Mucosa of stomach (tissue), 1 donor: ENCODE measurements at regions not wholly inside any gene's neighbourhood (a gene's known extent, or its start where the extent isn't known, plus 50 kb on each side); places are given as distances from the start of the nearest gene placed in this dataset.

Experiments used
- H3K27me3 ChIP-seq: one replicate; pipeline ENCODE4 v1.7.0; 2013; ENCODE audit warnings: mild to moderate bottlenecking, low read length; ENCODE audit not compliant: control insufficient read depth, insufficient read depth
- H3K36me3 ChIP-seq: one replicate; pipeline ENCODE4 v1.7.0; 2013; ENCODE audit warnings: low read length; ENCODE audit not compliant: control insufficient read depth, insufficient read depth
- H3K4me1 ChIP-seq: one replicate; pipeline ENCODE4 v1.7.0; 2013; ENCODE audit warnings: mild to moderate bottlenecking, low read length; ENCODE audit not compliant: control insufficient read depth, insufficient read depth
- H3K4me3 ChIP-seq: one replicate; pipeline ENCODE4 v1.7.0; 2013; ENCODE audit warnings: low read length
- H3K9ac ChIP-seq: one replicate; pipeline ENCODE4 v1.7.0; 2013; ENCODE audit warnings: mild to moderate bottlenecking, low read length, moderate library complexity
- H3K9me3 ChIP-seq: one replicate; pipeline ENCODE4 v1.7.0; 2013; ENCODE audit warnings: mild to moderate bottlenecking, low read length, moderate library complexity; ENCODE audit not compliant: control insufficient read depth
- donor health status: Pancreatic carcinoma.

GRCh38 chr2:129329574-129329973, 649.9 kb upstream of the RAB6C start:
- Histone ChIP-seq H3K4me1 (no peaks in the 10 kb centered on the region), H3K9ac (no peak overlapping the region), H3K27me3 (no peaks in the 10 kb centered on the region), H3K36me3 (no peaks in the 10 kb centered on the region), H3K4me3 (no peak overlapping the region), H3K9me3 (no peaks in the 10 kb centered on the region)

- Histone ChIP-seq H3K9me3 (no peaks in the 10 kb centered on the region), H3K4me1 (no peaks in the 10 kb centered on the region), H3K27me3 (no peaks in the 10 kb centered on the region), H3K9ac (no peak overlapping the region), H3K36me3 (no peaks in the 10 kb centered on the region), H3K4me3 (no peak overlapping the region)
Measured at GRCh38 chr2:129330504-129330903, 649.0 kb upstream of the RAB6C start.

DNA sequence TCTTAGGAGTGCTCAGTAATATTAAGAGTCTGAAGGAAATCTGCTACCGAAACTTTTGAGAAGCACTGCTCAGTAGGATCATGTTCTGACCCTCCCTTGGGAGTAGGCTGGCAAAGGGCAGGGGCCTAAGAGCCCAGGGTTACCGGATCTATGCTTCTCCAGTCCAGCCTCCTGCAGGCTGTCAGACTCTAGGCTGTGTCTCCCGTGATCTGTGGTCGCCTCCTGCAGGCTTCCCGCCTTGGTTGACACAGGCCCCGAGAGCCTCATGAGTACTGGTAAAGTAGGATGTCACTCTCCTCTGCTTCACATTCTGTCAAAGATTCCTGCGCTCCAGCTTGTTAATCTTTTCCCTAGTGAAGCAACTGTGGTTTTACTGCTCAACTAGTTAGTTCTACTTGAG, 647.8 kb upstream of the RAB6C start:
- Histone ChIP-seq H3K36me3 (no peaks in the 10 kb centered on the region), H3K27me3 (no peaks in the 10 kb centered on the region), H3K4me1 (no peaks in the 10 kb centered on the region), H3K4me3 (no peak overlapping the region), H3K9ac (no peak overlapping the region), H3K9me3 (no peaks in the 10 kb centered on the region)

- no peaks in the 10 kb centered on the region for H3K9me3 ChIP-seq
- no peaks in the 10 kb centered on the region for H3K4me1 ChIP-seq
- H3K9ac ChIP-seq = no peak overlapping the region
- no peaks in the 10 kb centered on the region for H3K27me3 ChIP-seq
- no peak overlapping the region for H3K4me3 ChIP-seq
- no peaks in the 10 kb centered on the region for H3K36me3 ChIP-seq
Measured at GRCh38 chr2:129334128-129334527, 645.3 kb upstream of the RAB6C start.

- Histone ChIP-seq H3K27me3 (no peaks in the 10 kb centered on the region), H3K4me1 (no peaks in the 10 kb centered on the region), H3K36me3 (no peaks in the 10 kb centered on the region), H3K4me3 (no peak overlapping the region), H3K9me3 (no peaks in the 10 kb centered on the region), H3K9ac (no peak overlapping the region)
Measured at GRCh38 chr2:129334696-129335410, 644.6 kb upstream of the RAB6C start.

DNA sequence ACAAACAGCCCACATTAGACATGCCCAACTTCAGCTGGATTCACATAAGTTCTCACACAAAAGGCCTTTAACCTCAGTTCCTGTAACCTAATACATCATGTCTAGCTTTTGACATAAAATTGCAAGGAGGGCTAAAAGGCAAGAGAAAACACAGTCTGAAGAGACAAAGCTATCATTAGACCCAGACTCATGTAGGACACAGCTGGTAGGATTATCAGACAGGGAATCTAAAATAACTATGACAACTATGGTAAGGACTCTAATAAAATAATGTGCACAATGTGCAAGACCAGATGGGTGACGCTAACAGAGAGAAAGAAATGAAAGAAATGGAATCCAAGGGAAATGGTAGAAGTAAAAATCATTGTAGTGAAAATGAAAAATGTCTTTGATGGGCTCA, 643.2 kb upstream of the RAB6C start:
- no peaks in the 10 kb centered on the region for H3K36me3 ChIP-seq
- no peaks in the 10 kb centered on the region for H3K27me3 ChIP-seq
- no peak overlapping the region for H3K4me3 ChIP-seq
- H3K9ac ChIP-seq = no peak overlapping the region
- H3K4me1 ChIP-seq = no peaks in the 10 kb centered on the region
- no peaks in the 10 kb centered on the region for H3K9me3 ChIP-seq

DNA sequence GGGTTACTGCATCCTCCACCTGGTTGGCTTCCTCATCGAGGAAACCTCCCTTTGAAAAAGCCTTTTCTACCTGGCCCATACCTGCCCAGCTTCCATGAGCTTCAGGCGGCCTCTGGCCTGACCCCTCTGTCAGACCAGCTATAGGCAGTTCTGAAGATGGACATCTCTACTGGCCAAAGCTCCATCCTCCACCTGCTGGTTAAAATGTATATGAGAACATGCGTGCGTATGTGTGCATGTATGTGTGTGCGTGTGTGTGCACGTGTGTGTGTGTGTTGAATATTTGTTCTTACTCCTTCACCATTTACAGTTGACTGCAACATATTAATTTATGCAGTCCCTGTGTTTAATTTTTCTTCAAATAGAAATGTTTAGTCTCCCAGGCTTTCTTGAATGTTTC, 642.4 kb upstream of the RAB6C start:
- Histone ChIP-seq H3K4me1 (no peaks in the 10 kb centered on the region), H3K36me3 (no peaks in the 10 kb centered on the region), H3K9me3 (no peaks in the 10 kb centered on the region), H3K27me3 (no peaks in the 10 kb centered on the region), H3K4me3 (no peak overlapping the region), H3K9ac (no peak overlapping the region)

GRCh38 chr2:129345540-129345939, 633.9 kb upstream of the RAB6C start:
- H3K4me1 ChIP-seq = no peaks in the 10 kb centered on the region
- H3K27me3 ChIP-seq = no peaks in the 10 kb centered on the region
- no peaks in the 10 kb centered on the region for H3K36me3 ChIP-seq
- no peak overlapping the region for H3K4me3 ChIP-seq
- H3K9ac ChIP-seq = no peak overlapping the region
- no peaks in the 10 kb centered on the region for H3K9me3 ChIP-seq

DNA sequence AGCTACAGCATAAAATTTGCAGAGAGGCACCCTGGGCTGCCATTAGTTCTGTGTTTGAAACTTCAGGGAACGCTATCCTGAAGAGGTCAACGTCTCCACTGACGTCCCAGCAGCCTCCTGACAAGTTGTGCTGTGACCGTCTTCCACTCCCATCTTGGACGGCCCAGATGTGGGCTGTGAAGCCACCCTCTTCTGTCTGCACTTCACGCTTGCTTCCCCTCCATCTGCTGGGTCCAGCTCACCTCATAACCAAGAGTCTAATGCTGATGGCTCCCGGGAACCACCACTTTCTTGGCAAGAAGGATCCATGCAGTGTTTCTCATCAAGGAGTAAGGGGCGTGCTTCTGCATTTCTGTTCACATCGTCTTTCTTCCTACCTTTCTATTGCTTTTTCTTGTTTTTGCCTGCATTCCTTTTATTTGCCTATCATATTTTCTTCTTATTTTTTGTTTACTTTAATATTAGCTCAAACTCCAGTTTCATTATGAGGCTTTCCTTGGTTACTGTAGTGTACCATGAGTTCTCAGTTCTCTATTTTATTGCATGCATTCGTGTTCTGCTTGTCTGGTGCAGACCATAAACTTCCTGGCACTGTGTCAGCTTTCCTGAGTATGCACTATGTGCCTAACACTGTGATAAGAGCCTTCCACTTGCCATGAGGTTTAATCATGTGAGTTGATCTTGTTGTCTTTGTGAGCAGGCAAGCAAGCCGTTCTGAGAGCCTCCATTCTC, 631.8 kb upstream of the RAB6C start:
- H3K36me3 ChIP-seq = no peaks in the 10 kb centered on the region
- H3K9me3 ChIP-seq = no peaks in the 10 kb centered on the region
- no peak overlapping the region for H3K9ac ChIP-seq
- H3K4me3 ChIP-seq = no peak overlapping the region
- H3K4me1 ChIP-seq = no peaks in the 10 kb centered on the region
- no peaks in the 10 kb centered on the region for H3K27me3 ChIP-seq

- H3K4me3 ChIP-seq = no peak overlapping the region
- no peak overlapping the region for H3K9ac ChIP-seq
- H3K36me3 ChIP-seq = no peaks in the 10 kb centered on the region
- no peaks in the 10 kb centered on the region for H3K27me3 ChIP-seq
- H3K9me3 ChIP-seq = no peaks in the 10 kb centered on the region
- H3K4me1 ChIP-seq = no peaks in the 10 kb centered on the region
Measured at GRCh38 chr2:129354631-129355030, 624.8 kb upstream of the RAB6C start.

GRCh38 chr2:129361688-129362087, 617.8 kb upstream of the RAB6C start:
- no peak overlapping the region for H3K9ac ChIP-seq
- H3K9me3 ChIP-seq = no peaks in the 10 kb centered on the region
- no peak overlapping the region for H3K4me3 ChIP-seq
- H3K36me3 ChIP-seq = no peaks in the 10 kb centered on the region
- no peaks in the 10 kb centered on the region for H3K27me3 ChIP-seq
- no peaks in the 10 kb centered on the region for H3K4me1 ChIP-seq

DNA sequence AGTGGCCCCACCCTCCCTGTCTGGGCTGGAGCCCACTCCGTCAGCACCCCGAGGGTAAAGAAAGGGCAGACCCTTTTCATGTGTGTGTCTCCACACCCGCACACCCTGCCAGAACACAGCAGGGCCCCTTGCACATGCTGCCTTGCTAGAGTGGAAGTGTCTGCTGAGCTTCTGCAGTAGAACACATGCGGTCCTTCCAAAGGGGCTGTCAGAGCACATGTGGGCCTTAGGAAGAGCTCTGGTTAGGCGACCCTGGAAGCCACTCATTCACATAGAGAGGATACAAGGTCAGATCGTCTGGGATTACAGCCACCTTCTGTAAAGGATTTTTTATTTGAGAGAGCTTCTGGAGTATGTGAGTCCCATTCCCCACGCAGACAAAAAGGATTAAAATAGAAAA, 613.2 kb upstream of the RAB6C start:
- Histone ChIP-seq H3K27me3 (no peaks in the 10 kb centered on the region), H3K9ac (no peak overlapping the region), H3K9me3 (no peaks in the 10 kb centered on the region), H3K4me1 (no peaks in the 10 kb centered on the region), H3K4me3 (no peak overlapping the region), H3K36me3 (no peaks in the 10 kb centered on the region)
